ENCODE measurements at regions not wholly inside any gene's neighbourhood (a gene's known extent, or its start where the extent isn't known, plus 50 kb on each side); places are given as distances from the start of the nearest gene placed in this dataset.
"Not testable (repeated sequence)": the region's sequence is repeated elsewhere in the genome, so short reads cannot be mapped to it uniquely, and the experiment has no call there.

GRCh38 chr5:104573949-104574709 is 1011.5 kb upstream of the NUDT12 start:
- H3K4me3 Mint-ChIP-seq: no peak overlapping the region
- H3K4me1 Mint-ChIP-seq: peaks cover 7% of the 10 kb centered on the region
- no peaks in the 10 kb centered on the region for H3K36me3 Mint-ChIP-seq (ENCODE audit: low read depth)
- no peak for DNase-seq
- H3K27me3 Mint-ChIP-seq (ENCODE audit: low read depth, poor library complexity): no peaks in the 10 kb centered on the region
- no peaks in the 10 kb centered on the region for H3K9me3 Mint-ChIP-seq
- TF ChIP-seq, protein P1, sequence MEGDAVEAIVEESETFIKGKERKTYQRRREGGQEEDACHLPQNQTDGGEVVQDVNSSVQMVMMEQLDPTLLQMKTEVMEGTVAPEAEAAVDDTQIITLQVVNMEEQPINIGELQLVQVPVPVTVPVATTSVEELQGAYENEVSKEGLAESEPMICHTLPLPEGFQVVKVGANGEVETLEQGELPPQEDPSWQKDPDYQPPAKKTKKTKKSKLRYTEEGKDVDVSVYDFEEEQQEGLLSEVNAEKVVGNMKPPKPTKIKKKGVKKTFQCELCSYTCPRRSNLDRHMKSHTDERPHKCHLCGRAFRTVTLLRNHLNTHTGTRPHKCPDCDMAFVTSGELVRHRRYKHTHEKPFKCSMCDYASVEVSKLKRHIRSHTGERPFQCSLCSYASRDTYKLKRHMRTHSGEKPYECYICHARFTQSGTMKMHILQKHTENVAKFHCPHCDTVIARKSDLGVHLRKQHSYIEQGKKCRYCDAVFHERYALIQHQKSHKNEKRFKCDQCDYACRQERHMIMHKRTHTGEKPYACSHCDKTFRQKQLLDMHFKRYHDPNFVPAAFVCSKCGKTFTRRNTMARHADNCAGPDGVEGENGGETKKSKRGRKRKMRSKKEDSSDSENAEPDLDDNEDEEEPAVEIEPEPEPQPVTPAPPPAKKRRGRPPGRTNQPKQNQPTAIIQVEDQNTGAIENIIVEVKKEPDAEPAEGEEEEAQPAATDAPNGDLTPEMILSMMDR (IDR thresholded peaks at IDR 0.05): no peak
- H3K27ac Mint-ChIP-seq: no peak overlapping the region

- Mint-ChIP-seq H3K36me3 (ENCODE audit: low read depth) (no peaks in the 10 kb centered on the region), H3K9me3 (no peaks in the 10 kb centered on the region), H3K4me1 (peaks cover 7% of the 10 kb centered on the region), H3K27me3 (ENCODE audit: low read depth, poor library complexity) (no peaks in the 10 kb centered on the region), H3K4me3 (no peak overlapping the region), H3K27ac (no peak overlapping the region)
- DNase-seq: no peak
- TF ChIP-seq, protein P1 (IDR thresholded peaks at IDR 0.05): no peak
Measured at GRCh38 chr5:104569621-104570020, 1007.0 kb upstream of the NUDT12 start.

- no peak overlapping the region for H3K4me3 Mint-ChIP-seq
- no peak for DNase-seq
- TF ChIP-seq, protein P1 (IDR thresholded peaks at IDR 0.05): no peak
- no peak overlapping the region for H3K27ac Mint-ChIP-seq
- H3K4me1 Mint-ChIP-seq: peaks cover 4% of the 10 kb centered on the region
- no peaks in the 10 kb centered on the region for H3K27me3 Mint-ChIP-seq (ENCODE audit: low read depth, poor library complexity)
- H3K9me3 Mint-ChIP-seq: no peaks in the 10 kb centered on the region
- no peaks in the 10 kb centered on the region for H3K36me3 Mint-ChIP-seq (ENCODE audit: low read depth)
Measured at GRCh38 chr5:104564530-104564929, 1001.9 kb upstream of the NUDT12 start.

DNA sequence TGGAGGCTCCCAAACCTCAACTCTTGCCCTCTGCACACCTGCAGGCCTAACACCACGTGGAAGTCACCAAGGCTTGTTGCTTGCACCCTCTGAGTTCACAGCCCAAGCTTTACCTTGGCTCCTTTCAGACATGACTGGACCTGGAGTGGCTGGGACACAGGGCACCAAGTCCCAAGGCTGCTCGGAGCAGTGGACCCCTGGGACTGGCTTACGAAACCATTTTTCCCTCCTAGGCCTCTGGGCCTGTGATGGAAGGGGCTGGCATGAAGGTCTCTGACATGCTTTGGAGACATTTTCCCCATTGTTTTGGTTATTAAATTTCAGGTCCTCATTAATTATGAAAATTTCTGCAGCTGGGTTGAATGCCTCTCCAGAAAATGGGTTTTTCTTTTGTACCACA is 994.4 kb upstream of the NUDT12 start:
- H3K4me1 Mint-ChIP-seq: no peaks in the 10 kb centered on the region
- H3K36me3 Mint-ChIP-seq (ENCODE audit: low read depth): peaks cover 6% of the 10 kb centered on the region
- H3K27ac Mint-ChIP-seq: no peak overlapping the region
- no peak for DNase-seq
- TF ChIP-seq, protein P1 (IDR thresholded peaks at IDR 0.05): no peak
- H3K9me3 Mint-ChIP-seq: peaks cover 19% of the 10 kb centered on the region
- no peaks in the 10 kb centered on the region for H3K27me3 Mint-ChIP-seq (ENCODE audit: low read depth, poor library complexity)
- H3K4me3 Mint-ChIP-seq: no peak overlapping the region

DNA sequence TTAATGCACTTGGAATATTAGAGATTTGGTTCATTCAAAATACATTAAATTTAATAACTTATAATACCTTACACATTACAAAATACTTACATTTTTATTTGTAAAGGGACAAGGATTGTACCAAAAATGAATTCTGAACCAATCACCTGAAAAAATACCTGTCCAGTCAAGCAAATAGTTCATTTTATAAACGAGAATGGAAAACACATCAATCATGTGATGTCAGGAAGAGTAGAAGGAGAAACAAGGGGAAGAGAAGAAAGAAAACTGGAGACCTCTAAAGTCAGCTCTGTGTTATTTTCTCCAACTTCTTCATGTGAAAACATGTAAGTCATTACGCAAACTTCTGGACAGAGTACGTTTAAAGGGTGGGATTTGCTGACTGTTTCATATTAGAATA is 989.0 kb upstream of the NUDT12 start:
- TF ChIP-seq, protein P1 (IDR thresholded peaks at IDR 0.05): no peak
- Mint-ChIP-seq H3K4me3 (no peak overlapping the region), H3K4me1 (peaks cover 3% of the 10 kb centered on the region), H3K27me3 (ENCODE audit: low read depth, poor library complexity) (no peaks in the 10 kb centered on the region), H3K36me3 (ENCODE audit: low read depth) (no peaks in the 10 kb centered on the region), H3K9me3 (peaks cover 15% of the 10 kb centered on the region), H3K27ac (no peak overlapping the region)
- no peak for DNase-seq

GRCh38 chr5:104546871-104547270 is 984.3 kb upstream of the NUDT12 start:
- H3K36me3 Mint-ChIP-seq (ENCODE audit: low read depth); DNase-seq; H3K27ac Mint-ChIP-seq; H3K4me1 Mint-ChIP-seq; H3K4me3 Mint-ChIP-seq; H3K9me3 Mint-ChIP-seq; H3K27me3 Mint-ChIP-seq (ENCODE audit: low read depth, poor library complexity): not testable (repeated sequence)

Data from nephron progenitor cell (in vitro differentiated cells).